ENCODE measurements at regions not wholly inside any gene's neighbourhood (a gene's known extent, or its start where the extent isn't known, plus 50 kb on each side); places are given as distances from the start of the nearest gene placed in this dataset.
A peak's percentile ranks its signal among the peaks of the same experiment; 100 is the strongest.

DNA sequence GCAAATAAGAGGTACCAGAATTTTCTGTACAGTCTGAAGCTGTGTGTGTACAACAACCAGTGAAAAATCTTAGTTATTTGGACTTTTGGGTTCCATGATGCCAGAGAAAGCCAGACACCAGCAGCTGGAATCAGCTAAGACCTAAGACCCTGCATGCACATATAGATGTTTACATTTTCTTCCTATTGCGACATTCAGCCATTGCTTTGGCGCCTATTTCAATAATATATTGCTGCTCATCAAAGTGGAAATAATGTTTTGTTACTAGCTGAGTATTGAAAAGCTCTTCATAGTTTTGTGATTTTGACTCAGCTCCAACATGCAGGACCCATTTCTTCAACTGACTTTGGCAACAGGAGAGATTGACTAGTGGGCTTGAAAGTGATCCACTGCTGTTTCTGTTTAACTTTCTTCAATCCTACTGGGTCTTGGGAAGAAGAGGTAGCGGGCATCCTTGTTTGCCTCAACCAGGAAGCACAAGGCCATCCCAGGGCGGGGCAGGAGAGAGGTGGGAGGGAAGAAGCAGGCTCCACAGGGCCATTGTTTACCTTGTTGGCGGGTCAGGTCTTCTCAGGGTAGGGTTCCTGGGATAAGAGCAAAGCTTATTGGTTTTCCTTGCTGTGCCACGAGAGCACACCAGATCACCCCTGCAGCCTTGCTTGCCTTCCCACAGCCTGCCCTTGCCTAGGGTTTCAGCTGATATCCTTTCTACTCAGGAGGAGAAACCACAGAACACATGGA lies 101.3 kb upstream of the ESR1 start:
- no peak for TF ChIP-seq POLR2A (IDR thresholded peaks at IDR 0.05)
- TF ChIP-seq, protein P1, sequence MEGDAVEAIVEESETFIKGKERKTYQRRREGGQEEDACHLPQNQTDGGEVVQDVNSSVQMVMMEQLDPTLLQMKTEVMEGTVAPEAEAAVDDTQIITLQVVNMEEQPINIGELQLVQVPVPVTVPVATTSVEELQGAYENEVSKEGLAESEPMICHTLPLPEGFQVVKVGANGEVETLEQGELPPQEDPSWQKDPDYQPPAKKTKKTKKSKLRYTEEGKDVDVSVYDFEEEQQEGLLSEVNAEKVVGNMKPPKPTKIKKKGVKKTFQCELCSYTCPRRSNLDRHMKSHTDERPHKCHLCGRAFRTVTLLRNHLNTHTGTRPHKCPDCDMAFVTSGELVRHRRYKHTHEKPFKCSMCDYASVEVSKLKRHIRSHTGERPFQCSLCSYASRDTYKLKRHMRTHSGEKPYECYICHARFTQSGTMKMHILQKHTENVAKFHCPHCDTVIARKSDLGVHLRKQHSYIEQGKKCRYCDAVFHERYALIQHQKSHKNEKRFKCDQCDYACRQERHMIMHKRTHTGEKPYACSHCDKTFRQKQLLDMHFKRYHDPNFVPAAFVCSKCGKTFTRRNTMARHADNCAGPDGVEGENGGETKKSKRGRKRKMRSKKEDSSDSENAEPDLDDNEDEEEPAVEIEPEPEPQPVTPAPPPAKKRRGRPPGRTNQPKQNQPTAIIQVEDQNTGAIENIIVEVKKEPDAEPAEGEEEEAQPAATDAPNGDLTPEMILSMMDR (IDR thresholded peaks at IDR 0.05), result no peak
- Histone ChIP-seq H3K27me3 (no peaks in the 10 kb centered on the region), H3K9me3 (no peaks in the 10 kb centered on the region), H3K27ac (no peak overlapping the region), H3K4me3 (replicated peaks in 1 of 3) (no peak overlapping the region), H3K36me3 (no peaks in the 10 kb centered on the region), H3K4me1 (peaks cover 16 to 19% of the 10 kb centered on the region in 2 donors)
- DNase-seq, result no peak
- intact Hi-C loops (cut with DNase I), result no loop called here
- 91 to 93% methylated on average over 6 of the region's 6 CpGs for WGBS, 2 donors

DNA sequence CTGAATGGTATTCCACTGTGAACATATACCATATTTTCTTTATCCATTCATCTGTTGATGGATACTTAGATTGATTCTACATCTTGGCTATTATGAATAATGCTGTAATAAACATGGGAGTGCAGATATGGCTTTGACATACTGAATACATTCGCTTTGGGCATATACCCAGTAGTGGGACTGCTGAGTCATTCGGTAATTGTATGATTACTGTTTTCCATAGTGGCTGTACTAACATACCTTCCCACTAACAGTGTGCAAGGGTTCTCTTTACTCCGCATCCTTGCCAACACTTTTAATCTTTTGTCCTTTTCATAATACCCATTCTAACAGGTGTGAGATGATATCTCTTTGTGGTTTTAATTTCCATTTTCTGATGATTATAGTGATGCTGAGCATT lies 98.2 kb upstream of the ESR1 start:
- 95% methylated on average over 3 of the region's 3 CpGs for WGBS, 2 donors
- Histone ChIP-seq H3K9me3 (no peaks in the 10 kb centered on the region), H3K4me1 (no peaks in the 10 kb centered on the region), H3K4me3 (replicated peaks in 1 of 3) (no peak overlapping the region), H3K27ac (no peak overlapping the region), H3K27me3 (no peaks in the 10 kb centered on the region), H3K36me3 (no peaks in the 10 kb centered on the region)
- intact Hi-C loops (cut with DNase I), result no loop called here
- no peak for DNase-seq
- TF ChIP-seq, protein P1 (IDR thresholded peaks at IDR 0.05), result no peak
- TF ChIP-seq POLR2A (IDR thresholded peaks at IDR 0.05), result no peak

DNA sequence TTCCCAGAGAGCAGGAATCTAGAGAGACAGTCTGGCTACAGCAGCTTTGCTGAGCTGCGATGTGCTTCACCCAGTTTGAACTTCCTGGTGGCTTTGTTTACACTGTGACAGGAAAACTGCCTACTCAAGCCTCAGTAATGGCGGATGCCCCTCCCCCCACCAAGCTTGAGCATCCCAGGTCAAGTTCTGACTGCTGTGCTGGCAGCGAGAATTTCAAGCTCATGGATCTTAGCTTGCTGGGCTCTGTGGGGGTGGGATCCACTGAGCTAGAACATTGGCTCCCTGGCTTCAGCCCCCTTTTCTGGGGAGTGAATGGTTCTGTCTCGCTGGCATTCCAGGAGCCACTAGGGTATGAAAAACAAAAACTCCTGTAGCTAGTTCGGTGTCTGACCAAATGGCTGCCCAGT lies 91.0 kb upstream of the ESR1 start:
- no peaks in the 10 kb centered on the region for H3K9me3 ChIP-seq
- no peaks in the 10 kb centered on the region for H3K27me3 ChIP-seq
- no peak overlapping the region for H3K4me3 ChIP-seq (replicated peaks in 1 of 3)
- DNase-seq, result peak; percentile 64 to 73
- no peak for TF ChIP-seq POLR2A (IDR thresholded peaks at IDR 0.05)
- TF ChIP-seq, protein P1 (IDR thresholded peaks at IDR 0.05), result no peak
- H3K27ac ChIP-seq, result peak overlapping the region in 1 of 3 donors; percentile 12
- H3K4me1 ChIP-seq, result peaks cover 4 to 13% of the 10 kb centered on the region in 2 donors
- intact Hi-C loops (cut with DNase I), result no loop called here
- whole genome bisulfite sequencing, 2 donors, result 24 to 50% methylated on average over 4 to 5 of the region's 5 CpGs
- H3K36me3 ChIP-seq, result no peaks in the 10 kb centered on the region

DNA sequence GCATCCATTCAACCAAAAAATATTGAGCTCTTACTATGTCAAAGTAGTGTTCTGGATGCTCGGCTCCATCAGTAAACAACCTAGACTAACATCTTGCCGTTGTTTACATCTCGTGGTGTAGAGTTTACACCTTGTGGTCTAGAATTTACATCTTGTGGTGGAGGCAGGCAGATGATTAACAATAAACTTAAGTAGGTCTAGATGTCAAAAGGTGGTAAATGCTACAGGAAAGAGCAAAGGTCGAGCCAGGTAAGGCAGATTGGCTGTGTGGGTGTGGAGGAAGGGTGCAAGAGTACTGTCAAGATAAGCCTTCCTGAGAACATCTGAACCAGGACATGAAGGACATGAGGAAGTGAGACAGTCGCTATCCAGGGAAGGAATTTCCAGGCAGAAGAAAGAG lies 88.4 kb upstream of the ESR1 start:
- H3K4me3 ChIP-seq (replicated peaks in 1 of 3), result no peak overlapping the region
- peaks cover 4 to 13% of the 10 kb centered on the region in 2 donors for H3K4me1 ChIP-seq
- TF ChIP-seq, protein P1 (IDR thresholded peaks at IDR 0.05), result no peak
- TF ChIP-seq POLR2A (IDR thresholded peaks at IDR 0.05), result no peak
- no peaks in the 10 kb centered on the region for H3K9me3 ChIP-seq
- intact Hi-C loops (cut with DNase I), result no loop called here
- WGBS, 2 donors, result 83 to 90% methylated on average over 5 of the region's 5 CpGs
- no peak overlapping the region for H3K27ac ChIP-seq
- no peaks in the 10 kb centered on the region for H3K36me3 ChIP-seq
- no peaks in the 10 kb centered on the region for H3K27me3 ChIP-seq
- no peak for DNase-seq

DNA sequence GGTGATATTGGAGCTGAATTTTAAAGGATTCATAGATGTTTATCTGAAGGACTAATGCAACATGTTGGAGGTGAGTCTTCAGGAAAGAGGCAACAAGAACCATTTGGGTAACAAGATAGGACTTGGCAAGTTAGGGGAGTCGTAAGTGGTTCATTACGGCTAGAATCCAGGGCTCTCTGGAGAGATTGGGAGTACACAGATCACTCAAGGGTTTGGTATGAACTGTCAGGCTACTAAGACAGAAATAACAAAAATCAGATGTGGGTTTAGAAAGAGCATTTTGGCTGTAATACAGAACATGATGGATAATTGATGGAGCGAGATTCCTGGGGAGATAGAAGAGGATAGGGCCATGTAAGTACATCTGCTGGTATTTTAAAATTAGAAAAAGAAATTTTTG lies 86.3 kb upstream of the ESR1 start:
- peaks cover 4 to 8% of the 10 kb centered on the region in 2 donors for H3K4me1 ChIP-seq
- TF ChIP-seq POLR2A (IDR thresholded peaks at IDR 0.05), result no peak
- no peak overlapping the region for H3K27ac ChIP-seq
- H3K9me3 ChIP-seq, result no peaks in the 10 kb centered on the region
- DNase-seq, result no peak
- no peaks in the 10 kb centered on the region for H3K36me3 ChIP-seq
- intact Hi-C loops (cut with DNase I), result no loop called here
- no peak overlapping the region for H3K4me3 ChIP-seq (replicated peaks in 1 of 3)
- WGBS, 2 donors, result 63 to 77% methylated on average over 3 of the region's 3 CpGs
- no peaks in the 10 kb centered on the region for H3K27me3 ChIP-seq

All from thyroid gland (tissue), 4 donors.